ENCODE measurements at regions not wholly inside any gene's neighbourhood (a gene's known extent, or its start where the extent isn't known, plus 50 kb on each side); places are given as distances from the start of the nearest gene placed in this dataset.
"Not testable (repeated sequence)": the region's sequence is repeated elsewhere in the genome, so short reads cannot be mapped to it uniquely, and the experiment has no call there.

- TF ChIP-seq CTCF (conservative IDR thresholded peaks at IDR 0.05; ENCODE audit: low read length); EZH2phosphoT487 (IDR thresholded peaks at IDR 0.05; ENCODE audit: borderline replicate concordance): not testable (repeated sequence)
Measured at GRCh38 chr18:15003636-15004269, 255.8 kb downstream of the ANKRD30B start.

All from Loucy (cell line).